ENCODE measurements at regions not wholly inside any gene's neighbourhood (a gene's known extent, or its start where the extent isn't known, plus 50 kb on each side); places are given as distances from the start of the nearest gene placed in this dataset.
"Not testable (repeated sequence)": the region's sequence is repeated elsewhere in the genome, so short reads cannot be mapped to it uniquely, and the experiment has no call there.

GRCh38 chr1:34369701-34370455 is 193.2 kb downstream of the C1orf94 start:
- ATAC-seq (ENCODE audit: low read depth) (no peak), DNase-seq (no peak)
- Histone ChIP-seq H3K4me2 (replicated peaks; ENCODE audit: low read depth, low read length, poor library complexity, severe bottlenecking) (no peak overlapping the region), H3K4me1 (ENCODE audit: control insufficient read depth in 2 of 2, insufficient read depth in 2 of 2, low read length in 2 of 2) (no peaks in the 10 kb centered on the region), H3K27me3 (replicated peaks in 1 of 4; ENCODE audit: control extremely low read depth in 1 of 4, control insufficient read depth in 3 of 4, insufficient read depth in 4 of 4, low read length in 3 of 4) (peaks cover 0 to 3% (median 0%) of the 10 kb centered on the region in 4 experiments), H4K20me1 (ENCODE audit: control insufficient read depth, insufficient read depth, low read length, poor library complexity, severe bottlenecking) (no peaks in the 10 kb centered on the region), H3K79me2 (ENCODE audit: control insufficient read depth, insufficient read depth, low read length) (no peaks in the 10 kb centered on the region), H3K4me3 (ENCODE audit: control extremely low read depth in 1 of 5, extremely low read depth in 1 of 5, insufficient read depth in 1 of 5, low read depth in 2 of 5, low read length in 4 of 5) (no peak overlapping the region), H3K27ac (ENCODE audit: low read length in 2 of 2) (no peak overlapping the region), H2AFZ (ENCODE audit: insufficient read depth, low read depth, low read length, poor library complexity, severe bottlenecking) (no peak overlapping the region), H3K9me3 (ENCODE audit: control extremely low read depth in 1 of 3, control insufficient read depth in 2 of 3, insufficient read depth in 1 of 3, low read length in 2 of 3) (no peaks in the 10 kb centered on the region), H3K9ac (ENCODE audit: low read length) (no peak overlapping the region), H3K36me3 (replicated peaks in 1 of 2; ENCODE audit: control extremely low read depth in 1 of 2, control insufficient read depth in 1 of 2, extremely low read depth in 1 of 2, insufficient read depth in 2 of 2, low read length in 1 of 2) (no peaks in the 10 kb centered on the region)
- Mint-ChIP-seq H3K9me3 (ENCODE audit: insufficient read depth) (peaks cover 3% of the 10 kb centered on the region), H3K4me3 (no peak overlapping the region), H3K27ac (no peak overlapping the region), H3K27me3 (peaks cover 17% of the 10 kb centered on the region), H3K4me1 (no peaks in the 10 kb centered on the region)
- TF ChIP-seq CTCF (IDR thresholded peaks at IDR 0.05) (no peak), EZH2 (IDR thresholded peaks at IDR 0.05; ENCODE audit: borderline replicate concordance, insufficient read depth, low read depth, low read length, poor library complexity, severe bottlenecking) (no peak)
- ChIA-PET POLR2A (no interaction called here), CTCF (no interaction called here)
- 98% methylated on average over 9 of the region's 10 CpGs for WGBS (ENCODE audit: insufficient coverage)
- intact Hi-C loops (cut with micrococcal nuclease): no loop called here

GRCh38 chr1:34370748-34371147 is 194.0 kb downstream of the C1orf94 start:
- Histone ChIP-seq H3K27me3 (replicated peaks in 1 of 4; ENCODE audit: control extremely low read depth in 1 of 4, control insufficient read depth in 3 of 4, insufficient read depth in 4 of 4, low read length in 3 of 4) (peaks cover 0 to 3% (median 0%) of the 10 kb centered on the region in 4 experiments), H4K20me1 (ENCODE audit: control insufficient read depth, insufficient read depth, low read length, poor library complexity, severe bottlenecking) (no peaks in the 10 kb centered on the region), H3K4me2 (replicated peaks; ENCODE audit: low read depth, low read length, poor library complexity, severe bottlenecking) (no peak overlapping the region), H3K4me1 (ENCODE audit: control insufficient read depth in 2 of 2, insufficient read depth in 2 of 2, low read length in 2 of 2) (no peaks in the 10 kb centered on the region), H3K36me3 (replicated peaks in 1 of 2; ENCODE audit: control extremely low read depth in 1 of 2, control insufficient read depth in 1 of 2, extremely low read depth in 1 of 2, insufficient read depth in 2 of 2, low read length in 1 of 2) (no peaks in the 10 kb centered on the region), H2AFZ (ENCODE audit: insufficient read depth, low read depth, low read length, poor library complexity, severe bottlenecking) (no peak overlapping the region), H3K4me3 (ENCODE audit: control extremely low read depth in 1 of 5, extremely low read depth in 1 of 5, insufficient read depth in 1 of 5, low read depth in 2 of 5, low read length in 4 of 5) (no peak overlapping the region), H3K9me3 (ENCODE audit: control extremely low read depth in 1 of 3, control insufficient read depth in 2 of 3, insufficient read depth in 1 of 3, low read length in 2 of 3) (no peaks in the 10 kb centered on the region), H3K79me2 (ENCODE audit: control insufficient read depth, insufficient read depth, low read length) (no peaks in the 10 kb centered on the region), H3K9ac (ENCODE audit: low read length) (no peak overlapping the region), H3K27ac (ENCODE audit: low read length in 2 of 2) (no peak overlapping the region)
- no peak overlapping the region for H3K4me3 Mint-ChIP-seq
- peaks cover 16% of the 10 kb centered on the region for H3K27me3 Mint-ChIP-seq
- intact Hi-C loops (cut with micrococcal nuclease): no loop called here
- CTCF ChIA-PET: no interaction called here
- TF ChIP-seq EZH2 (IDR thresholded peaks at IDR 0.05; ENCODE audit: borderline replicate concordance, insufficient read depth, low read depth, low read length, poor library complexity, severe bottlenecking): no peak
- TF ChIP-seq CTCF (IDR thresholded peaks at IDR 0.05): no peak
- no peaks in the 10 kb centered on the region for H3K9me3 Mint-ChIP-seq (ENCODE audit: insufficient read depth)
- POLR2A ChIA-PET: no interaction called here
- WGBS (ENCODE audit: insufficient coverage): 74% methylated on average over 3 of the region's 4 CpGs
- H3K4me1 Mint-ChIP-seq: no peaks in the 10 kb centered on the region
- no peak for ATAC-seq (ENCODE audit: low read depth)
- H3K27ac Mint-ChIP-seq: no peak overlapping the region
- DNase-seq: no peak

- H3K9ac ChIP-seq (ENCODE audit: low read length): not testable (repeated sequence)
Measured at GRCh38 chr1:34371179-34371578, 194.5 kb downstream of the C1orf94 start.

More at GRCh38 chr1:34371179-34371578, 194.5 kb downstream of the C1orf94 start:
- H3K27me3 ChIP-seq (replicated peaks in 1 of 4; ENCODE audit: control extremely low read depth in 1 of 4, control insufficient read depth in 3 of 4, insufficient read depth in 4 of 4, low read length in 3 of 4); H3K9me3 ChIP-seq (ENCODE audit: control extremely low read depth in 1 of 3, control insufficient read depth in 2 of 3, insufficient read depth in 1 of 3, low read length in 2 of 3); H3K27ac ChIP-seq (ENCODE audit: low read length in 2 of 2); intact Hi-C loops (cut with micrococcal nuclease); DNase-seq; H3K4me3 ChIP-seq (ENCODE audit: control extremely low read depth in 1 of 5, extremely low read depth in 1 of 5, insufficient read depth in 1 of 5, low read depth in 2 of 5, low read length in 4 of 5); H3K9me3 Mint-ChIP-seq (ENCODE audit: insufficient read depth); H3K79me2 ChIP-seq (ENCODE audit: control insufficient read depth, insufficient read depth, low read length); H3K4me2 ChIP-seq (replicated peaks; ENCODE audit: low read depth, low read length, poor library complexity, severe bottlenecking); H2AFZ ChIP-seq (ENCODE audit: insufficient read depth, low read depth, low read length, poor library complexity, severe bottlenecking); H4K20me1 ChIP-seq (ENCODE audit: control insufficient read depth, insufficient read depth, low read length, poor library complexity, severe bottlenecking); CTCF ChIA-PET; H3K4me3 Mint-ChIP-seq; H3K4me1 Mint-ChIP-seq; H3K36me3 ChIP-seq (replicated peaks in 1 of 2; ENCODE audit: control extremely low read depth in 1 of 2, control insufficient read depth in 1 of 2, extremely low read depth in 1 of 2, insufficient read depth in 2 of 2, low read length in 1 of 2); H3K27ac Mint-ChIP-seq; H3K4me1 ChIP-seq (ENCODE audit: control insufficient read depth in 2 of 2, insufficient read depth in 2 of 2, low read length in 2 of 2); POLR2A ChIA-PET; ATAC-seq (ENCODE audit: low read depth): not testable (repeated sequence)
- peaks cover 17% of the 10 kb centered on the region for H3K27me3 Mint-ChIP-seq
- WGBS (ENCODE audit: insufficient coverage): 73% methylated on average over 3 of the region's 5 CpGs

All from B cell (primary cell).